HPDE6-E6E7 (cell line): ENCODE measurements at regions not wholly inside any gene's neighbourhood (a gene's known extent, or its start where the extent isn't known, plus 50 kb on each side); places are given as distances from the start of the nearest gene placed in this dataset.
"Not testable (repeated sequence)": the region's sequence is repeated elsewhere in the genome, so short reads cannot be mapped to it uniquely, and the experiment has no call there.

Experiments
- DNase-seq: peaks from one replicate; pipeline ENCODE4 v3.0.0; 2011; ENCODE audit warnings: missing footprints; ENCODE audit errors: extremely low spot score

- no peak for DNase-seq
Measured at GRCh38 chr9:89837934-89838310, 233.1 kb downstream of the GADD45G start.

- DNase-seq, result no peak
Measured at GRCh38 chr9:89838621-89839020, 233.8 kb downstream of the GADD45G start.

- no peak for DNase-seq
Measured at GRCh38 chr9:89839449-89839848, 234.6 kb downstream of the GADD45G start.

- DNase-seq, result no peak
Measured at GRCh38 chr9:89839952-89840351, 235.1 kb downstream of the GADD45G start.

GRCh38 chr9:89841456-89841855 lies 236.6 kb downstream of the GADD45G start:
- DNase-seq, result no peak

GRCh38 chr9:89842267-89842768 lies 237.5 kb downstream of the GADD45G start:
- no peak for DNase-seq

- DNase-seq, result no peak
Measured at GRCh38 chr9:89843074-89843473, 238.3 kb downstream of the GADD45G start.

- DNase-seq, result no peak
Measured at GRCh38 chr9:89843591-89843990, 238.8 kb downstream of the GADD45G start.

GRCh38 chr9:89844075-89844474 lies 239.3 kb downstream of the GADD45G start:
- DNase-seq, result no peak

- DNase-seq, result no peak
Measured at GRCh38 chr9:89844535-89844934, 239.7 kb downstream of the GADD45G start.

- no peak for DNase-seq
Measured at GRCh38 chr9:89845321-89845720, 240.5 kb downstream of the GADD45G start.

- DNase-seq, result no peak
Measured at GRCh38 chr9:89845862-89846261, 241.1 kb downstream of the GADD45G start.

GRCh38 chr9:89848060-89849040 lies 243.5 kb downstream of the GADD45G start:
- DNase-seq, result no peak

GRCh38 chr9:89849096-89849495 lies 244.3 kb downstream of the GADD45G start:
- no peak for DNase-seq

- DNase-seq, result no peak
Measured at GRCh38 chr9:89850153-89850552, 245.3 kb downstream of the GADD45G start.

- no peak for DNase-seq
Measured at GRCh38 chr9:89850631-89851325, 246.0 kb downstream of the GADD45G start.

- DNase-seq, result no peak
Measured at GRCh38 chr9:89853161-89853560, 248.3 kb downstream of the GADD45G start.

GRCh38 chr9:89853931-89854330 lies 249.1 kb downstream of the GADD45G start:
- DNase-seq, result no peak

- no peak for DNase-seq
Measured at GRCh38 chr9:89854715-89855475, 250.1 kb downstream of the GADD45G start.

GRCh38 chr9:89856296-89856695 lies 251.5 kb downstream of the GADD45G start:
- DNase-seq, result not testable (repeated sequence)

GRCh38 chr9:89856950-89857349 lies 252.1 kb downstream of the GADD45G start:
- not testable (repeated sequence) for DNase-seq

- DNase-seq, result not testable (repeated sequence)
Measured at GRCh38 chr9:89859842-89860241, 255.0 kb downstream of the GADD45G start.
